HUES64 (cell line): ENCODE measurements at regions not wholly inside any gene's neighbourhood (a gene's known extent, or its start where the extent isn't known, plus 50 kb on each side); places are given as distances from the start of the nearest gene placed in this dataset.

ENCODE experiments used
- H3K27ac ChIP-seq: 2 replicates; pipeline ENCODE4 v1.7.0; 2013; ENCODE audit warnings: low read depth, low read length, inconsistent platforms
- H3K27me3 ChIP-seq: 2 replicates; pipeline ENCODE4 v1.6.1; 2013; ENCODE audit warnings: mild to moderate bottlenecking, low read length; ENCODE audit not compliant: insufficient read depth
- H3K36me3 ChIP-seq: 2 replicates; pipeline ENCODE4 v1.6.1; 2013; ENCODE audit warnings: mild to moderate bottlenecking, low read length; ENCODE audit not compliant: insufficient read depth
- H3K4me1 ChIP-seq: 2 replicates; pipeline ENCODE4 v1.6.1; 2013; ENCODE audit warnings: mild to moderate bottlenecking, low read length, moderate library complexity; ENCODE audit not compliant: insufficient read depth
- H3K4me3 ChIP-seq: 2 replicates; pipeline ENCODE4 v1.5.1; 2013; ENCODE audit warnings: mild to moderate bottlenecking, low read length, moderate library complexity
- H3K9ac ChIP-seq: 2 replicates; pipeline ENCODE4 v1.6.1; 2013; ENCODE audit warnings: mild to moderate bottlenecking, low read depth, low read length
- H3K9me3 ChIP-seq: 2 replicates; pipeline ENCODE4 v1.6.1; 2013; ENCODE audit warnings: low read depth, low read length; ENCODE audit not compliant: insufficient read depth
- WGBS: fragments of 150-250, 120-280 bp; methylation state at CpG from one replicate; pipeline ENCODE4 v1.1.7; 2013; ENCODE audit warnings: missing lambda C conversion rate; 5-methylcytosine and 5-hydroxymethylcytosine counted together

DNA sequence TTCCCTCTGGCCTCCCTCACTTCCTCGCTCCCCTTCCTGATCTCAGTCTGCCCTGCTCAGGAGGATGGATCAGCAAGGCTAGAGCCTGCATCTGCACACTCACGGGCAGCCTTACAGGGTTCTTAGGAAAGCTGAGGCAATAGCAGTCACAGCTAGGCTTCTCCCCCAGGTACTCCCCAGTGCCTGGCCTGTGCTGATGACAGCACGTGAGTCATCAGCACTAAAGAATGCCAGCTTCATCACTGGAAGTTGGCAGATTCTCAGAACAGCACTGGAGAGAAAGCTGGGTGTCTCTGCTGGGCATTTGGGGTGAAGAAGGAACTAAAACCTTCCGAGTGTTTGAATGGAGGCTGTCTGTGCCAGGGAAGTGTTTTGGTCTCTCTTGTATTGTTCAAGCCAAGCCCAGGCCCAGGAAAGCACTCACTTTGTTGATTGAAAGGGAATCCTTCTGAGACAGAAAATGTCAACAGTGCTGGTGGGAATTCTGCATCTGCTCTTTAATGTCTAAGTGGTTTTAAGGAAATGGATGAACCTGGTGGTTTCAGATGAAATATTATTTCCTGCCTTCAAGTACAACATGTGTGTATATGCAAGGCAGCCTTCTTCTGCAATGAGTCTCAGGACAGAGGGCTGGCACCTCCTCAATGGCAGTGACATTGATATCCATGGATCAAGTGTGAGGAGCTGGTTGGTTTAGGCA is 73.0 kb upstream of the SCOC start:
- H3K27ac ChIP-seq, result no peak overlapping the region
- WGBS, result 61% methylated on average over 4 of the region's 4 CpGs

DNA sequence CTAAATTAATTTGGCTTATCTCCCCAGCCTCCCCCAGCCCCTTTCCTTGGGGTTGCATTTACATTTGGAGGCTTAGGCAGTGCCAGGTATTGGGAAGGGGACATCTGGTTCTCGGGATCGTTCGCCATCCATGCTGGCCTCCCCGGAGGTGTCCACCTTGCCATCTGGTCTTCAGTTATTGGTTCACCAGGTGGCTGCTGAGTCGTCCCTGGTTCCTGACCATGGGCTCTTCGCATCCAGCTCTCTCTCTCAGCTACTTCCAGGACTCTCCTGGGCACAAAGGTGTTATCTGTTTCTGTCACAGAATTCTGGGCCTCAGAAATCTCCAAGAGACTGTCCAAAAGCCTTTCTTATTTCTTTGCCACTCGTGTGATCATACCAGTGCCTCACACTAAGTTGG is 75.4 kb upstream of the SCOC start:
- WGBS, result 87% methylated on average over 7 of the region's 7 CpGs
- Histone ChIP-seq H3K4me3 (no peak overlapping the region), H3K4me1 (peaks cover 22% of the 10 kb centered on the region), H3K27ac (no peak overlapping the region), H3K9ac (no peak overlapping the region), H3K36me3 (no peaks in the 10 kb centered on the region), H3K9me3 (no peaks in the 10 kb centered on the region), H3K27me3 (no peaks in the 10 kb centered on the region)

More for the DNA sequence above, 73.0 kb upstream of the SCOC start:
- no peaks in the 10 kb centered on the region for H3K27me3 ChIP-seq
- H3K4me3 ChIP-seq, result no peak overlapping the region
- H3K4me1 ChIP-seq, result peaks cover 22% of the 10 kb centered on the region
- H3K9ac ChIP-seq, result no peak overlapping the region
- no peaks in the 10 kb centered on the region for H3K9me3 ChIP-seq
- no peaks in the 10 kb centered on the region for H3K36me3 ChIP-seq

DNA sequence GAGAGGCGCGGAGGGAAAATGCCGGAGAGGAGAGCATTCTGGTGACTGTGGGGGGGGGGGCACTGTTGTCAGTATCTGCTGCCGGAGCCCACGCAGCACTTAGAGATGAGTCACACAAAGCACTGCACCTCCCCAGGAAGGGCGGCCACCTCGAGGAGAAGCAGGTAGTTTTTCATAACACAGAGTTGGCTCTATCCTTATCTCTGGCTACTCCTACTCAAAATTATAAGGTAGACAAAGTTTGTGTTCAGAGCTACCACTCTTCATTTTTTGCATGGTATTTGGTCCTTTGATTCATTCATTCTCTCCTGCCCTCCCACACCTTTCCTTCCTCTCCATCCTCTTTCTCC is 76.2 kb upstream of the SCOC start:
- WGBS, result 42% methylated on average over 7 of the region's 7 CpGs
- no peak overlapping the region for H3K27ac ChIP-seq

DNA sequence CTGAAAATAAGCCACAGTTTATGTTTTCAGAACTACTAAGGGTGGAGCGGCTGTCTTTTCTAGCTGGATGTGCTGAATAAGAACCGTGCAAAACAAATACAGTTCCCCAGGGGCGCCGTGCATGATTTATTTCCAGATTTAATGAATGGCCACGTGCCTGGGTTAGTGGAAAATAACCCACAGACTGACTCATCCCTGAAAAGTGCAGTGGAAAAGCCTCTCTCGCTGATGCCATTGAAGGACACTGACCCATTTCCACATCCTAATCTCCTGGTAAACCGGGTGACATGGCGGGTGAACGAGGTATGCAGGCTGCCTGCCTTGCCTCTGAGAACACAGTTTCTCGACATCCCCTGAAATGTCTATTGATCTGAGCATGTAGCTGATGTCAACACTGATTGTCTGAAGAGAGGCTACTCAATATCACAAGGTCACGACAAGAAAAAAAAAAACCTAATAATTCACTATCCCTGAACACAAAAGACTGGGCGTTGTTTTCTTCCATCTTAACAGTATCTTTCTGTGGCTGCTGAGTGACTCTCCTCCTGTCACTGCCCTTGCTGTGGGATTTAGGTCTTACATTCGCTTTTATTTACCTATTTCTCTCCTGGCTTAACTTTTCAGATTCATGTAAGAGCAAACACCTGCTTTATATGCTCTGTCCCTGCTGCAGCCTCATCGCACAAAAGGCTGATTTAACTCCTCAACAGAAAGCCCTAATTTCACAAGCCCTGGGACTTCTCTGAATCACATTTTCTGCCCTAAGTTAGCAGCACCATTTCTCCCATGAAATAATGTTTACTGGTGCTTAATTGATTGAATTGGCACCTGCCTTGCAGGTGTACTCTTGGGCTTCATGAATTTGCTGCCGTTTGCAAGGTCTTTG is 76.9 kb upstream of the SCOC start:
- Histone ChIP-seq H3K4me1 (peaks cover 22% of the 10 kb centered on the region), H3K27me3 (no peaks in the 10 kb centered on the region), H3K27ac (no peak overlapping the region), H3K36me3 (no peaks in the 10 kb centered on the region), H3K9me3 (no peaks in the 10 kb centered on the region), H3K4me3 (no peak overlapping the region), H3K9ac (no peak overlapping the region)
- WGBS, result 74% methylated on average over 15 of the region's 15 CpGs

More for the DNA sequence above, 76.2 kb upstream of the SCOC start:
- Histone ChIP-seq H3K27me3 (no peaks in the 10 kb centered on the region), H3K4me3 (no peak overlapping the region), H3K36me3 (no peaks in the 10 kb centered on the region), H3K9ac (no peak overlapping the region), H3K4me1 (peaks cover 22% of the 10 kb centered on the region), H3K9me3 (no peaks in the 10 kb centered on the region)

DNA sequence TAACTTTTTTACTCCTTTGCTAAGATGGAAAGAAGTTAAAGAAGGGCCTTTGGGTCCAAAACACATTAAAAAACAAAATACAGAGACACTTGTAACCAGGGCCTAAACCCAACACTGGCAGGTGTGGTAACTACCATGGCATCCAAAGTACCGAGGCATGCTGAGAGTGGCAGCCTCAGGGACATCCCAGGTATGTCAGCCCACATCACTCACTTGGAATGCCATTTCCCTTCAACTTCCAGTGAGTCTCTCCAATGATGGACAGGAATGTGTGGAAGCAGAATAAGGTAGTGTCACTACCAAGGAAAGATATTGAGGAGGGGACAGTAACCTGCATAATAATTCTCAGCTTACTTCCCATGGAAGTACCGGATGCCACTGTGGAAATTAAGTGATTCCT is 79.5 kb upstream of the SCOC start:
- 84% methylated on average over 2 of the region's 2 CpGs for WGBS
- Histone ChIP-seq H3K4me1 (peaks cover 22% of the 10 kb centered on the region), H3K9ac (no peak overlapping the region), H3K4me3 (no peak overlapping the region), H3K36me3 (no peaks in the 10 kb centered on the region), H3K27me3 (no peaks in the 10 kb centered on the region), H3K27ac (no peak overlapping the region), H3K9me3 (no peaks in the 10 kb centered on the region)

DNA sequence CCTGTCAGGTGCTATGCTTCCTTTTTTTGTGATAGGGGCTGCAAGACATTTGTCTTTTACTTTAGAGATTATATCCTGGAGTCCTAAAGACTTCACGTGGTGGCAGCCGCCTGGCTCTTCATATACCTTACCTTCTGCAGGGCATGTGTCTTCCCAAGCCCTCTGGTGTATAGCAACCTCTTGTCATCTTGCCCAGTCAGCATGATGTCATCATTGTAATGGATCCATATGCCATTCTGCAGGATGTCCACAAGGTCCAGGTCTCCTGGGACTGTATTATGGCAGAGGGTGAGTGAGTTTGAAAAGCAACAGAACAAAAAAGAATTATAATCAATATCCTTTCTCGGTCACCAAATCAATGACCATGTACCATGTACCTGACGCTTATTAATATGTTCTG is 82.2 kb upstream of the SCOC start:
- Histone ChIP-seq H3K36me3 (no peaks in the 10 kb centered on the region), H3K9me3 (no peaks in the 10 kb centered on the region), H3K4me3 (no peak overlapping the region), H3K27ac (no peak overlapping the region), H3K4me1 (peaks cover 2% of the 10 kb centered on the region; the same call in 1 of the 2 replicates), H3K27me3 (no peaks in the 10 kb centered on the region), H3K9ac (no peak overlapping the region)
- 97% methylated on average over 4 of the region's 4 CpGs for WGBS

DNA sequence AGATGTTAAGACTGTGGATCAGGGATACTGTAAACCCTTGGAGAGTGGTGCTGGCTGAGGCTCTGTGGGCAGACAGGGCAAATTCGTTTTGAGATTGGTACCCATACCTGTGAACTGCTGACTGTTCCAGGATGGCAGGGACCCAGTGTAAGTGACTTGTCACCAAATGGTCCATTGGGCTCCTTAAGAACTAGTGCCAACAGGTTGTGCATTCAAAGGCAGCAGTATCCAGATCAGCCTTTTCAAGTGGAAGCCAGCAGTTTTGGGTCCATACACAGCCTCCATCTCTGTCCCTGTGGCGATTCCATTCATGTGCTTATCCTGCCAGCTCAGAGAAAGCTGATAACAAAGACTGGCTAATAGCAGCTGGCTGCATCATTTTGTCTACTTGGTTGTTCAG is 84.0 kb upstream of the SCOC start:
- H3K4me3 ChIP-seq, result no peak overlapping the region
- no peak overlapping the region for H3K9ac ChIP-seq
- H3K27me3 ChIP-seq, result no peaks in the 10 kb centered on the region
- 75% methylated on average over 2 of the region's 2 CpGs for WGBS
- no peaks in the 10 kb centered on the region for H3K36me3 ChIP-seq
- H3K4me1 ChIP-seq, result no peaks in the 10 kb centered on the region
- no peaks in the 10 kb centered on the region for H3K9me3 ChIP-seq
- no peak overlapping the region for H3K27ac ChIP-seq

DNA sequence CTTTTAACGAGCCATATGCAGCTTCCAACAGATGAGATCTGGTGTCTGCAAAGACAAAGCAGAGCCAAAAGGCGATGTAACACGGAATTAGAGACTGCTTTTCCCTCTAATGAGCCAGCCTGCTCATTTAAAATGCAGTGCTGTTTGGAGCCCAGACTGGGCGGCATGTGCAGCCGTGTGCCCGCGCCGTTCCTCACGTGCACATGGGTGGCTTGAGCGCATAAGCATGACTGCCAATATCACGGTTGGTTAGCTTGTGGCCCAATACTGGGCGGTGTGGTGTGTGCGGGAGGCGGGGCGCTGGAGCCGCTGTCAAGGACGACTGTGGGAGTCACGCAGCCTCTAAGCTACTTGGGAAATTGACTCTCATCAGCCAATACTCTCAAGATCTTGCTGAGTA is 87.0 kb upstream of the SCOC start:
- no peak overlapping the region for H3K27ac ChIP-seq
- H3K4me1 ChIP-seq, result no peaks in the 10 kb centered on the region
- H3K36me3 ChIP-seq, result no peaks in the 10 kb centered on the region
- H3K27me3 ChIP-seq, result no peaks in the 10 kb centered on the region
- 94% methylated on average over 18 of the region's 18 CpGs for WGBS
- H3K9me3 ChIP-seq, result no peaks in the 10 kb centered on the region
- H3K9ac ChIP-seq, result no peak overlapping the region
- H3K4me3 ChIP-seq, result no peak overlapping the region

DNA sequence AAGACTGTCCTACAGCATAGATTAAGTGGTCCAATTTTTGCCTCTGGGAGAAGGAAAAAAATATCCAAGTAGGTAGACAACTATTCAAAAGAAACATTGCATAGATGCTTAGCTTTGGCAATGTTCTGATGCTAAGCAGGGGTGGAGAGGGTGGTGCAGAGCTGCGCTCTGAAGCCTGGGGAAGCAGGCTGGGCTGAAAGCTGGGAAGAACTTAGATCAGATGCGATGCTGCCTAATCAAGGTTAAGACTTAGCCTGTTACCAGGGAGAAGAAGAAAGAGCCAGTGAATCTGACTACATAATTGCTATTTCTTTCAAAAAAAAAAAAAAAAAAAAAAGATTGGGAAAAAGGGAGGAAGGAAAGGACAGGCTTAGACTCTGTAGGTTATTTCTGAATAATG is 89.0 kb upstream of the SCOC start:
- no peaks in the 10 kb centered on the region for H3K36me3 ChIP-seq
- no peaks in the 10 kb centered on the region for H3K27me3 ChIP-seq
- no peaks in the 10 kb centered on the region for H3K4me1 ChIP-seq
- no peaks in the 10 kb centered on the region for H3K9me3 ChIP-seq
- no peak overlapping the region for H3K27ac ChIP-seq
- no peak overlapping the region for H3K9ac ChIP-seq
- no peak overlapping the region for H3K4me3 ChIP-seq
- WGBS, result 93% methylated on average over 2 of the region's 2 CpGs

DNA sequence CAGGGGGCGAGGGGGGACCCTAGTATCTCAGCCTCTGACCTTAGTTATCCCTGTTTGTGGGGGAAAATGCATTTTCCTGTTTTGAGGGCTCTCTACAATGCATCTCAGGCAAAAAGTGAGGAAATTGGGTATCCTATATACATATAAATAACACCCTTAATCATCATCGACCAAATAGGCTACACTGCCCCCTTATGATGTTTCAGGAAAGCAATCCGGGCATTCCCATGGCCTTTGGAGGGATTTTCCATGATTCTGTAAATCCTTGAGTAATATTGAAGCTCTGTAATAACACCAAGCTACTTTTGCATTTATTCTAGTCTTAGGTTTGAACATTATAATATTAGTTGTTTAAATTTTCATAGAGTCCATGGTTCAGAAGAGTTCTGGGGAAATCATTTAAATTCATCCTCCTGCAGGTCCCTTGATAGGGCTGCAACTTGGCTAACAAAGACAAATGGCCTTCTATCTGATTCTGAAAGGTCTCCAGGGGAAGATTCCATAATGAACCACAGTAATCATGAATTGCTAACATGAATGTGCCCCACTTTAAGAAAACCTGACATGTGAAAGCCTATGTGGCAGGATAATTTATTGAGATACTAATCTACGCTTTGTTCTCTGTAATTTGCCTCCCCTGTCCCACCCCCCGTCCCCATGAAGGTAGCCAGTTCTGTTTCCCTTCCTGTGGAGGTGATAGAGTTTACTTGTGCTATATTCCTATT is 91.5 kb upstream of the SCOC start:
- Histone ChIP-seq H3K9ac (no peak overlapping the region), H3K27me3 (no peaks in the 10 kb centered on the region), H3K9me3 (no peaks in the 10 kb centered on the region), H3K4me3 (no peak overlapping the region), H3K27ac (no peak overlapping the region), H3K4me1 (peaks cover under 1% of the 10 kb centered on the region; the same call in 1 of the 2 replicates), H3K36me3 (no peaks in the 10 kb centered on the region)
- WGBS, result 87% methylated on average over 5 of the region's 5 CpGs

DNA sequence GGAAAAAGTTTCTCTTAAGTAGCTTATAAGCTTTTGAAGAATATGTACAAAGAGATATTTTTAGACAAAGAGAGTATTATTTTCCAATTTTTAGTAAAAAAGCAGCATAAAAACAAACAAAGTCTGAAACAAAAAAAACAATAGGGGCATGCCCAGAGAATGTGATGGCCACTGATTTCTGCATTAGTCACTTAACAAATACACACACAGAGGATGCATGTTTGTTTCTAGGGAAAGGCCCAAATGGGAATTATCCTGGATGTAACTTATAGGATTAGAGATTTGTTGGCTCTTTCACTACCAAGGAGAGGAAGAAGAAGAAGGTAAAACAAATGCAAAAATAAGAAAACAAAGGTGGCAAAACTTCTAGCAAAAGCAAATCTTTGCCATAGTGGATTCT is 95.9 kb upstream of the SCOC start:
- no peaks in the 10 kb centered on the region for H3K36me3 ChIP-seq
- no peaks in the 10 kb centered on the region for H3K27me3 ChIP-seq
- H3K9ac ChIP-seq, result no peak overlapping the region
- peaks cover 9% of the 10 kb centered on the region for H3K4me1 ChIP-seq
- H3K4me3 ChIP-seq, result no peak overlapping the region
- H3K9me3 ChIP-seq, result no peaks in the 10 kb centered on the region
- H3K27ac ChIP-seq, result no peak overlapping the region
